GM19468 (cell line): ENCODE measurements at regions not wholly inside any gene's neighbourhood (a gene's known extent, or its start where the extent isn't known, plus 50 kb on each side); places are given as distances from the start of the nearest gene placed in this dataset.
"Not testable (repeated sequence)": the region's sequence is repeated elsewhere in the genome, so short reads cannot be mapped to it uniquely, and the experiment has no call there.

ENCODE experiments used
- ATAC-seq: cut with Tn5 transposase; IDR thresholded peaks from one replicate; pipeline ENCODE4 v1.9.1; 2021; ENCODE audit warnings: mild to moderate bottlenecking, moderate library complexity, moderate number of reproducible peaks; ENCODE audit not compliant: unreplicated experiment; ENCODE audit errors: extremely low read depth

DNA sequence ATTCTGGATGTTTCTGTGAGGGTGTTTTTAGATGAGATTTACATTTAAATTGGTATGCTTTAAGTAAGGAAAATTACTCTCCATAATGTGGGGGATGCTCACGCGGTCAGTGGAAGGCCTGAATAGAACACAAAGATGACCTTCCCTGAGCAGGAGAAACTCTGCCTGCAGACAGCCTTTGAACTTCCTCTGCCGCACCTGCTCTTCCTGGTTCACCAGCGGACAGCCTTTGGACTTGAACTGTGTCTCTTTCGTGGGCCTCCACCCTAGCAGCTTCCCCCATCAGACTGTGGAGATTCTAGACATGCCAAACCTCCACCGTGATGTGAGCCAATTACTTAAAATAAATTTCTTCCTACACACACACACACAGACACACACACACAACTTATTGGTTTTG, 210.7 kb downstream of the EFCAB11 start:
- ATAC-seq: no peak

DNA sequence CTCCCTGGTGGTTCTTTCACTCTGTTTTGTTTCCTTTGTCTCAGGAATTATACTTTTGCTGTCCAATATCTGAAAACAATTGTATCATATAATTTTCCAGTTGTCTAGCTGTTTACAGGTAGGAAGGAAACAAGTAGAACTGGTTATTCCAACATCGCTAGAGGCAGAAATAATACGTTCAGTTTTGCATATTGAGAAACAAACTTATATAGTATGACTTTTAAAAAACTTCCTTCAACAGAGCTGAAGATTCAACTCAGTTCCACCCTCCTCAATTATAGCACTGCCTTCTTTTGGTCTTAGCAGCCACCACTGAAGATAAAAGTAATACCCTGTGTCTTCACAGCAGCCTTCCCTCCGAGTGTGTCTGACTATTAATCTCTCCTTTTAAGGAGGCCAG, 214.3 kb downstream of the EFCAB11 start:
- no peak for ATAC-seq

DNA sequence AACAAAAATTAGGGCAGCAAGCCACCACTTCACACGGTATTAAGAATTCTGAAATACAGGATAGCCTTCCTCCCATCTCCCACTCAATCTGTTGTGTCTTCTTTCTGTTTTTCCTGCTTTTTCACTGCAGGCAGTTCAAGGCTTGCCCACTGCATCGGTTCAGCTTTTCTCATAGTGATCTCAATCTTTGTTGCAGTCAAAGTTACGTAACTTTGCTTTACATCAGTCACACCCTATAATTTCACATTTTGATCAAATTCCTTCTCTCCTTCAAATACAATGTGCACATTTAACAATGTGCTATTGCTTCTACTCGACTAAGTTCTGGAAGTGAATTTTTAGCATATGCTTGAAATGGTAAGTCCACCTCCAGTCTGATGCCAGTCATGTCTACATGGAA, 217.6 kb downstream of the EFCAB11 start:
- no peak for ATAC-seq

- no peak for ATAC-seq
Observed at GRCh38 chr14:89731396-89731933, 223.1 kb downstream of the EFCAB11 start.

DNA sequence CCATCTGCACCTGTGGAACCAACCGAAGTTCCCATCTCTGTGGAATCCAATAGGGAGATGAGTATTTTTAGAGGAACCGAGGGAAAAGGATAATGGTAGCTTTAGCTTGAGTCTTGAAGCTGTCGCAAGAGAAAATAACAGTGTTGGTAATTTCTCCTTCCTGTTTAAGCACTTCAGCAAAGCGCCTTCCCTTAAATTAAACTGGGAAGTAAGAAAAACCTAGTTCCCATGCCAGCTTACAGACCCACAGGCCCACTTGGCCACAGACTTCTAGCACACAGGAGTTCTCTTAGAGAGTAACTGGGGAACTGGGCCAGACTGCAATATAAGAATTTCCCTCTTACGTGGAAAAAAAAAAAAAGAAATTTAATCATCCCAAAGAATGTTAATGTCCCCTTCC, 223.8 kb downstream of the EFCAB11 start:
- ATAC-seq: no peak

DNA sequence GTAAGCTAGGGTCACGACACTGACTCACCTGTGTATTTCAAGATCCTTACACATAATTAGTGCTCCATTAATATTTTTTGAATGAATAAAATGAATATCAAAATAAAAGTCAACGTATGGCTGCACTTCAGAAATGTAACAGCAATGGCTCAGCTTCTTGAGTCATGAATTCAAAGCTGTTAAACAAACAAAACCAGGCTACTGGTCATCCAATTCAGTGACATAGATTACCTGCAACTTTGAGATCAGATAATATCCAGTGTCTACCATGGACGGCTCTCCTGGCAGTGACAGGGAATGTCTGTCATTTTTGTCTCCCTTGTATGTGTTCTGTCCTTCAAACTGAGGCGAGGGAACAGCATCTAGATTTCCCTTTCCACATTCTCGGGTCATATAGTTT, 225.6 kb downstream of the EFCAB11 start:
- ATAC-seq: no peak

DNA sequence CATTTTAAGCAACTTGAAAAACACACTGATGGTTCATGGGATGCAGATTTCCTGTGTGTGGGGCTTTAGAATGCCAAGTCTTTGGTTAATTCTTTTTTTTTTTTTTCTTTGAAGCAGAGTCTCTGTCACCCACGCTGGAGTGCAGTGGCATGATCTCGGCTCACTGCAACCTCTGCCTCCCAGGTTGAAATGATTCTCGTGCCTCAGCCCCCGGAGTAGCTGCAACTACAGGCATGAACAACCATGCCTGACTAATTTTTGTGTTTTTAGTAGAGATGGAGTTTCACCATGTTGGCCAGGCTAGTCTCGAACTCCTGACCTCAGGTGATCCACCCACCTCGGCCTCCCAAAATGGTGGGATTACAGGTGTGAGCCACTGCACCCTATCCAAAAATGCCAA, 228.3 kb downstream of the EFCAB11 start:
- ATAC-seq: not testable (repeated sequence)

DNA sequence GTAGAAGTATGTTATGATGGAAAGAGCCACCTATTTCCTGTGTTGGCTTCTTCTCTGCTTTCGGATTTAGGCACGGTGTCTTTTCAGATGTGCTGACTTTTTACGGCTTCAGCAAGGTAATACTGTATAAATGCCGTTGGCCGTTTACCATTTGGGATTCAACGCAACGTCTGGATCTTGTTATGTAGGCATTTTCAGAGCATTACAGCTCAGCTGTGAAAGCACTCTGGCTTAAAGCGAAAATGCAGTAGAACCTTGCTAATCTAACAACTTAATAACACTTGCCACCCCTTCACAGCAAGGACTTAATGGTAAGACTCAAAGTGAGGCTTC, 229.9 kb downstream of the EFCAB11 start:
- ATAC-seq: no peak

- ATAC-seq: no peak
Observed at GRCh38 chr14:89723930-89724627, 230.5 kb downstream of the EFCAB11 start.

- ATAC-seq: no peak
Observed at GRCh38 chr14:89721956-89722355, 232.6 kb downstream of the EFCAB11 start.

DNA sequence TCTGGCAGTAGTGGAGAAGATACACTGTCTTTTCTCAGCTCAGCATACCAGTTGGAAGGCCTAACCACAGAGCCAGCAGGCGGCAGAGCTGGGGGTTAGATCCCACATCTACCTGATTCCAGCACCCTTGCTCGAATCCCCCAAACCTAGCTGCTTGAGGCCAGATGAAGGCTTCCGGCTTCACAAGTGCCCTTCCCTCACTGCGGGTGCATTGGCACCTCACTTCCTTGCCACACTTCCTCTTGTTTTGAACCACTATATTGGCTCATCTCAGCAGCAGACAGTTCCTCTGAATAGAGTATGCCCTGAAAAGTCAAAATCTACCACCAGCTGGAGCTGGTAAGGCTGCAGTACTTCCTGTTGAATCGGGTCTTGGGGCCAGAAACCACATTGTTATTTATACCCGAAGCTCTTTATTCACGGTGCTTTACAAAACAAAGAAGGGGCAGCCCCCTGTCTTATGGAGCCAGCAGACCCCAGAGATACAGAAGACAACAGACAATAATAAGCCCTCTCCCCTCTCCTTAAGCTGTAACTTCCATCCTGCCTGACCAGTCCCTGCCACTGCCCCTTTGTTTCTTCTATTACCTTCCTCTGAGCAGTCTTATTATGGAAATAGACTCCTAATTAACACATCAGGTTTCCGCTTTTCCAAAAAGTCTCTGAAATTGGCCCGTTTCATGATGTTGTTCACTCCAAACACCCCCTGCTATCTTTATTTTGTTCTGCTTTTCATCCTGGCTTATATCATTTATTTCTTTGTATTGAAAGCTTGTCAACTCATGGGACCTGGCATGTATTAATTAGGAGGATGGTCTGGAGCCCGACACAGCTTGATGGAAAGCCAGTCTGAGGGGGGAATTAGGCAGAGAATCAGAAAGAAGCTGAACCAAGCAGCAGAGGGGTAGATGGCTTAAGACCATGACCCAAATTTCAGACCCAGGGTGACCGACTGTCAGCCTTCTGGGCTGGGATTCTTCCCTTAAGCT, 233.5 kb downstream of the EFCAB11 start:
- ATAC-seq: peak; percentile 67

GRCh38 chr14:89720076-89720687, 234.3 kb downstream of the EFCAB11 start:
- no peak for ATAC-seq

GRCh38 chr14:89719366-89720075, 235.0 kb downstream of the EFCAB11 start:
- ATAC-seq: no peak

DNA sequence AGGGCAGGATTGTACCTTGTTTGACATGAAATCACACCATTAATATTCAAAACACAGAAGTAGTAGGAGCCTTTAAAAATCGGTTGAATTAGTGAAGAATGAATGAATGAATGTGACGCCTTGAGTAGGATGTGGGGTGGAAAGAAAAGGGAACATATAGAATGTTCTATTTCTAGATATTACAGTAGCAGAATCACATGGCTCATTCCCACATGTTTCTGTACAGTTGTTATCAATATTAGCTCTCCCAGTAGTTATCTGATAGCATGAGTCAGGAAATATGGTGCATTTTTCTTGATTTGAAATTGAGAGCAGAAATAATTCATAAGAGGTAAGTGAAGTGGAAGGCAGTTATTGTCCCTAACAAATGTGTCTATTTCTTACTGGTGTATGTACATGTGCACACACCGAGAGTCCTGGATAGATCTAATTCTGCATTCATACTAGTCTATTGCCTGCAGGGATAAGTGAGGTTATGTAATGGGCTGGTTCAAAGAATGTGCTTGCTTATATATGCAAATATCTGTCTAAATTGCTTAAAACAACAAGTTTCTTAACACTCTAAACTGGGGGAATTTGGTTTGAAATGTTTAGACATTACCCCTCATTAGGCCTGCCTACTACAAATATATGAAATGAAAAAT, 245.4 kb downstream of the EFCAB11 start:
- no peak for ATAC-seq

GRCh38 chr14:89707086-89707485, 247.4 kb downstream of the EFCAB11 start:
- ATAC-seq: no peak

- no peak for ATAC-seq
Observed at GRCh38 chr14:89702876-89703200, 251.7 kb downstream of the EFCAB11 start.

DNA sequence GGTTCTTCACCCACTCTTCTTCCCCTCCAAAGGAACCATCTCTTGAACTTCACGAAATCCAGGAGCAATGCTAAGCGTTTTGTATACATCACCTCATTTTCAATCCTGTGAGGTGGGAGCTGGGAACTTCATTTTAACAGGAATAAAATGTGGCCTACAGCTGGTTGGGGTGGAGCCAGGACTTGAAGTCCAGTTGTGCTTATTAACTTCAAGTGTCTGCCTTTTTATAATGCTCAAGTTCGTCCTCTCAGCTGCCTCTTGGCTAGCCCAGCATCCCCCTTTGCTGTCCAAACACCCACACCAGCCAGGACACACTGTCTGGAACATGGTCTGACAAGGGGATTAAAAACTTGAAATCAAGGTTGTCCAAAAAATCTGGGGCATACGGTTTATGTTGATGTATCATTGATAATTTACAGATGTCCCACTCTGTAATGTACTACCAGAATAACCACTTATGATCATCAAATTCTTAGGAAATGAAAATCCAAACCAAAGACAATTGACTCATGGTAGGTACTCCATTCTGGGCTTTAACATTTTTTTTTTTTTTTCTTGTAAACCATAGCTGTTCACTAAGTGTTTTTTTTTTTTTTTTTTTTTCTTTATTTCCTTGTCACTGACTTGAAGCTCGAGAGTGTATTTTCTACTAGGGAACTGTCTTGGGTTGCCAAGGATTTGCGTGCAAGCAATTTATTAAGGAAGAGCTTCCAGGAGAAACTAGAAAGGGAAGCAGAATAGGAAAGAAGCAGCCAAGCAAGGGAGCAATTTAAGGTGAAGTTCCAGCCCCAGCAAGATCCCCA, 252.3 kb downstream of the EFCAB11 start:
- ATAC-seq: no peak

DNA sequence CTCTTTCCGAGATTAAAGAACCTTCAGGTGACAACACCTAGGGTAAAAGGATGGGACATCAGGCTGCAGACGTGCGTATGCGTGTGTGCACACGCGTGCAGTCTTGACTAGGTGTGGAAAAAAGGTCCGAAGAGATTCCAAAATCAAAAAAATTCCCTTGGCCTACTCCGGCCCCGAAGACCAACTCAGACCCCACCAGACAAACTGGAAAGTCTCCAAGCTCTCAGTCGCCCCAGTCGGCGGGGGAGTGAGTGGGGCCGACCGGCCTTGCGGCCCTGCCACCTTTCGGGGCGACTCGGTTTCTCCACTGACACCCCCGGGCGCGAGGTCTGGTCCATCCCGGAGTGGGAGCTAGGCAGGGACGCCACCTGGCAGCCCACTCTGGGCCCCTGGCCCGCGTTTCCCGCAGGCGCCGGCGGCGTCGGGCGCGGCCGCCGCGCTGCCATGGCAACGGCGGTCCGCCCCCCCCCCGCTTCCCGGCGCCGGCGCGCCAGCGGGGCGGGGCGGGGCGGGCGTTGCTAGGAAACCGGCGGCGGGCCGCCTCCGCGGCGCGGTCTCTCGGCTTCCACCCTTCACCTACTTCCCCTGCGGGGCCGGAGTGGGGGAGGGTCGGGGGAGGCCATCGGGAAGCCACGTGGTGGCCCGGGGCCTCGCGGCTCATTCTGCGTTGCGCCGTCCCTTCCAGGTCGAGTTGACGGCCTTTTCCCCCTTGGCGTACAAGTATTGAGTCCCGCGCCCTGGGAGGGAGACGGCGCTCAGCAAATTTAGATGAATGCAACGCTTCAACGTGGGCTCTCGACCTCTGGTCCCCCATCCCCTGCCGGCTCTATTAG, 253.1 kb downstream of the EFCAB11 start:
- no peak for ATAC-seq
